AG10803 (cell line): ENCODE measurements at regions not wholly inside any gene's neighbourhood (a gene's known extent, or its start where the extent isn't known, plus 50 kb on each side); places are given as distances from the start of the nearest gene placed in this dataset.

Experiments used
- DNase-seq: peaks from one replicate; pipeline ENCODE4 v3.0.0; 2010; ENCODE audit warnings: low read depth
- H3K4me3 ChIP-seq: 2 replicates; pipeline ENCODE4 v1.5.1; 2011; ENCODE audit warnings: mild to moderate bottlenecking, low read length, control low read depth
- TF ChIP-seq, protein P1 (sequence below): conservative IDR thresholded peaks from 2 replicates; pipeline ENCODE4 v1.5.1; 2011; ENCODE audit warnings: mild to moderate bottlenecking, low read length, control low read depth, inconsistent platforms

DNA sequence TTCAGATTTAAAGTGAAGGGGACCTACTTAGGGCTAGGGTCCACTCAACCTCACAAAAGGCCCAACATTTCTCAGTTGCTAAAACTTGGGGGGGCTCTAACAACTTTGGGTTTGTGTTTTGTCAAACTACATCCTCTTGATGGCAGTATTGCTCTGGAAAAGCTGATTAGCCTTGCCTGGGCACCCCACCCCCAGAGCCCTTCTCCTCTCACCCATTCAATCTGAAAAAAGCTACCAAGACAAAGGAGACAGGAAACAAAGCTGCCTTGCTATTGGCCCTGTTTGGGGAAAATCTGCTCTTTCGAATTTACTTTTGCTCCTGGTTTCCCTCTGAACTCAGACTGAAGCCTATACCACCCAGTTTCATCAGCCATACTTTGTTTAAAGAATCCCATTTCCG lies 195.2 kb upstream of the STK26 start:
- no peak overlapping the region for H3K4me3 ChIP-seq
- TF ChIP-seq, protein P1, sequence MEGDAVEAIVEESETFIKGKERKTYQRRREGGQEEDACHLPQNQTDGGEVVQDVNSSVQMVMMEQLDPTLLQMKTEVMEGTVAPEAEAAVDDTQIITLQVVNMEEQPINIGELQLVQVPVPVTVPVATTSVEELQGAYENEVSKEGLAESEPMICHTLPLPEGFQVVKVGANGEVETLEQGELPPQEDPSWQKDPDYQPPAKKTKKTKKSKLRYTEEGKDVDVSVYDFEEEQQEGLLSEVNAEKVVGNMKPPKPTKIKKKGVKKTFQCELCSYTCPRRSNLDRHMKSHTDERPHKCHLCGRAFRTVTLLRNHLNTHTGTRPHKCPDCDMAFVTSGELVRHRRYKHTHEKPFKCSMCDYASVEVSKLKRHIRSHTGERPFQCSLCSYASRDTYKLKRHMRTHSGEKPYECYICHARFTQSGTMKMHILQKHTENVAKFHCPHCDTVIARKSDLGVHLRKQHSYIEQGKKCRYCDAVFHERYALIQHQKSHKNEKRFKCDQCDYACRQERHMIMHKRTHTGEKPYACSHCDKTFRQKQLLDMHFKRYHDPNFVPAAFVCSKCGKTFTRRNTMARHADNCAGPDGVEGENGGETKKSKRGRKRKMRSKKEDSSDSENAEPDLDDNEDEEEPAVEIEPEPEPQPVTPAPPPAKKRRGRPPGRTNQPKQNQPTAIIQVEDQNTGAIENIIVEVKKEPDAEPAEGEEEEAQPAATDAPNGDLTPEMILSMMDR = peak; percentile 6; the same call in 1 of the 2 replicates
- no peak for DNase-seq

DNA sequence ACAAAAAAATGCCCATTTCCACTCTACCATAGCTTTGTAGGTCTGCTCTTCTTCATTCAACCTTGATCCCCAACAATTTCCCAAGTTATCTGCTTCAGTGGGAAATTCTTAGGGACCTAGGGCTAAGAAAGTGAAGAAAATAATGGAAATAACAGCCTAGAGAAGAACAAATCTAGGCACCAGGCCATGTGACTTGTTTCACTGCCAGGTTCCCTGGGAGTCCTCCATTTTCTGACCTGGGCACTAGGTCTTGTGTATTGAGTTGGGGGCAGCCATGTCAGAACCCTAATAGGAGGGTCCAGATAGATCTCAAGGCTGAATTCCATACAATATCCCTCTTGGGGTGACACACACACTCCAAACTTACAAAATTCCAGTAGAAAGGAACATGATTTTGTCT lies 194.6 kb upstream of the STK26 start:
- no peak for DNase-seq
- TF ChIP-seq, protein P1 = no peak
- no peak overlapping the region for H3K4me3 ChIP-seq

DNA sequence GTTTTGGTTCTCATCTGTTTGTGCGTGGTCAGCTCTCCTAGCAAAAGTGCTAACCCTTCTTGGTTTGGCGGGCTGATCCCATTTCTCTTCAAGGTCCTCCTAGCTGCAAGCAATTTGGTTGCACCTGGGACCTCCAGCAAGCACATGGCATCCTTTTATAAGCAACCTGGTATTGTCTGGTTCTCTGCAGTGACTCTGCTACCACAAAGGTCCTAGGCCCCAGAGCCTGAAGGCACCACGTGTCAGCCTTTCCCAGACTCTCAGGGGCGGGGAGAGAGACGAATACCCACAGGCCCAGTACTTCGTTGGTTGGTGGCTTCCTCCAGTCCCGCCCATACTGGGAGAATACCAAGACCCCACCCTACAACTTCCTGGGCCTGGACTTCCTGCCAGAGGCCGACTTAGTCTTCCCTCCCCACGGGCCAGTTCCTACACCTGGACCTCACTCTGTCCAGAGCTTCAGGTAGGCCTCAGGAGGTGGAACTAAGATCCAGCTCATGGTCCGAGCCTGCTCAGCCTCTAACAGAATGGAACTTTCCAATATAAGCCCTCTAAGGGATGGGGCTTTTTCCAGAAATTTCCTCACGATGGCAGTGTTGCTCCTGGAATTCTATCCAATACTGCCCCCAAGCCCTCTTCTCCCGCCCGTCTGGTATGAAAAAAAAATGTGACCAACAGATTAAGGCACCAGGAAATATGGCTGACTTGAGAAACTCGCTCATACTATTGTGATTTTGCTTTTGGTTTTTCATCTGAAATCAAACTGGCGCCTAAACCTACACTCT lies 192.5 kb upstream of the STK26 start:
- TF ChIP-seq, protein P1 = peak; percentile 48
- DNase-seq = peak; percentile 63
- H3K4me3 ChIP-seq = peak overlapping the region; percentile 26

DNA sequence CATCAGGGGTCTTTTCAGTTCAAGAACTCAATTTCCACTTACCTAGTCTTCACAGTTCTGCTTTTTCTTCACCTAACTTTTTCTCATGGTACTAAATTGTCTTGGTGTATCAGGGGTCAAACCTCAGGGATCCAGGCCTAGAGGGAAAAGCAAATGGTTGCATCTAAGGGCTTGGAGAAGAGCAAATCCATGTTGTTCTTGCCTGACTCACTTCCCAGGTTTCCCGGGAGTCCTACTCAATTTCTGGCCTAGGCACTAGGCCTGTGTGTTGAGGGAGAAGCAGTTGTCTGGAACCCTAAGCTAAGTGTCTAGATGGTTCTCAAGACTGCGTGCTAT lies 191.9 kb upstream of the STK26 start:
- DNase-seq = no peak
- no peak overlapping the region; the same call in 1 of the 2 replicates for H3K4me3 ChIP-seq
- TF ChIP-seq, protein P1 = no peak

DNA sequence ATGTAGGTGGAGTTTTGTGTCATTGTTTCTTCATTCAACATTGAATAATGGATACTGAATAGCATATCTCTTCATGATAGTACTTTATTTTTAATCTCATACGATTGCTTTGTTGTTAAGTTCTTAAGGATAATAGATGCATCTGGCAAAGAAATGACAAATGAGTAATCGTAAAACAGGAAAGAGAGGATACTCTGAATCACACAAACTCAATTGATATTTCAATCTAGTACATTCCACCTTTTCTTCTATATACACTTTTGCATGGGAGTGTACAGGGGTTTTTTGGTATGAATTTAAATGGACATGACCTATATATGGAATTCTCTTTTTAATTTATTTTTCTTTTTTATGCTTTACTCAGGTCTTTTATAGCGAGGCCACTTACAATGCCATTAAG lies 186.9 kb upstream of the STK26 start:
- H3K4me3 ChIP-seq = no peak overlapping the region
- DNase-seq = no peak
- TF ChIP-seq, protein P1 = no peak

DNA sequence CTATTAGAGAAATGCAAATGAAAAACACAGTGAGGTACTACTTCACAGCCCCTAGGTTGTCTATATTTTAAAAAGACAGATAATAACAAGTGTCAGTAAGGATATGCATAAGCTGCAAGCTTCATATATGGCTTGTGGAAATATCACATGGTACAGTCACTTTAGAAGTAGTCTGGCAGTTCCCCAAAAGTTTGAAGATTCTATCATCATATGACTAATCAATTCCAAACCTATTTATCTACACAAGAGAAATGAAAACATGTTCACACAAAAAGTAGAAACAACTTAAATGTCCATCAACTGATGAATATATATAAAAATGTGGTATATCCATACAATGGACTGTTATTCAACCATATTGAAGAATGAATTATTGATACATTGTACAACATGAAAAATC lies 185.8 kb upstream of the STK26 start:
- no peak for DNase-seq
- no peak overlapping the region for H3K4me3 ChIP-seq
- TF ChIP-seq, protein P1 = no peak

DNA sequence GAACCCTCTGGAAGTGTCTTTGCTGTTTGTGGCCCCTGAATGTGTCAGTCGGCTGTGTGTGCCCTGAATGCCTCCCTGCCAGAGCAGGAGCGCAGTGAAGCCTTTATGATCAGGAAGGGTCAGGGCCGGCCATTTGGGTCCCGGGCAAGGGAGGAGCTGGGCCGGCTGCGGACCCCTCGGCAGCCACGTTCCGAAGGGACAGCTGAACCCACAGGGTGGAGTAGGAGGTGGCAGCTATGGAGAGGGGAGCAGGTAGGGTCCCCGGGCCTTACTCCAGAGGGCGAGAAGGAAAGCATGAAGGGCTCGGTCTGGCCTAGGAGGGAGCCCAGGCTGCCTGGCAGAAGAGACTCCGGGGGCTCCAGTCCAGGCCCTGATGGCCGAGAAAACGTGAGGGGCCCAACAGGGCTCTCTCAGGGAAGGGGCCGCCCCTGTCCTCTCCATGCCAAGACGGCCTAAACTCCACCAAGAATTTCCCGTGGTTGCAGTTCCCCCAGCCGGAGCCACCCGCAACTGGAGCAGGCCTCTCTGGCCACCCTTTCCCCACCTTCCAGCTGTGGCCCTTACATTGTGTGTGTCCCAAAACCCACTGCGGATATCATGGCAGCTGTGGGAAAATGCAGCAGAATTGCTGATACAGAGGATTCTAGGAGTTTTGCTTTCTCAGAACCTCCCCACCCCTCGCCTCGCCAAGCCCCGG lies 182.2 kb upstream of the STK26 start:
- no peak overlapping the region for H3K4me3 ChIP-seq
- DNase-seq = no peak
- TF ChIP-seq, protein P1 = no peak
